ENCODE measurements at regions not wholly inside any gene's neighbourhood (a gene's known extent, or its start where the extent isn't known, plus 50 kb on each side); places are given as distances from the start of the nearest gene placed in this dataset.
"Not testable (repeated sequence)": the region's sequence is repeated elsewhere in the genome, so short reads cannot be mapped to it uniquely, and the experiment has no call there.

DNA sequence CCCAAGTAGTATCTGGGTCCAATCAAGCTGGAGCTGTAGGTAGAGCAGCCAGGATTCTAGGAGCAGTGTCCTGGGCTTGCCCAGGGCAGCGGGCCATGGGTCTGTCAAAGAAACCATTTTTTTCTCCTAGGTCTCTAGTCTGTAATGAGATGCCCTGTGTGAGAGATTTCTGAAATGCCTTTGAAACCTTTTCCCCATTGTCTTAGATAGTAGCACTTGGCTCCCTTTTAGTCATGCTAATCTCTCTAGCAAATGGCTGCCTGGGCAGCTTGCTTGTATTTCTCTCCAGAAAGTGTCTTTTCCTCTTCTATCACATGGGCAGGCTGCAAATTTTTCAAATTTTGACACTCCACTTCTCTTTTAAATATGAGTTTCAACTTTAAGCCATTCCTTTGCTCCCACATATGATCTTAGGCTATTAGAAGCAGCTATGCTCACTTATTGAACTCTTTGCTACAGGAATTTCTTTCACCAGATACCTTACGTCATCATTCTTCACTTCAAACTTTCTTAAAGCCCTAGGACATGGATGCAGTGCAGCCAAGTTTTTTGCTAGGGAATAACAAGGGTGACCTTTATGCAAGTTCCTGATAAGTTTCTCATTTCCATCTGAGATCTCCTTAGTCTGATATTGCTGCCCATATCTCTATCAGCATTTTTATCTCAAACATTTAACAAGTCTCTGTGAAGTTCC lies 890.2 kb upstream of the VRK2 start:
- DNase-seq (ENCODE audit: low read depth, low spot score): peak; percentile 24

DNA sequence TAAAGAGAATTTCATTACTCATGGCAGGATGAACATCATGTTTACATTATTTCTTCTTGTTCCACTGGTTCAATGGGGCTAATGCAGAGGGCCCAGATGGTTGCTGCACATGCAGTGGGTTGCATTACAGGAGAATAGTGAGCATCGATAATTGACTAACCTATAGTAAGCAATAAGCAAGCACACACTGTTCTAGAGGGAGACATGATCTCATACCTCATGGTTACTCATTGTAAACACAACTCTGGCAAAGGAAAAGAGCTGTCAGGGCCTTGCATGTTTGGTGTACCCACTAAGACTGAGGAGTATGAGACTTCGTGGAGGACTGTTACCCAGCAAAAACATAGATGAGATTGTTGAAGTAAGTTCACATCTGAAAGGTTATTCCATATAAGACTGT lies 885.6 kb upstream of the VRK2 start:
- DNase-seq (ENCODE audit: low read depth, low spot score): no peak

DNA sequence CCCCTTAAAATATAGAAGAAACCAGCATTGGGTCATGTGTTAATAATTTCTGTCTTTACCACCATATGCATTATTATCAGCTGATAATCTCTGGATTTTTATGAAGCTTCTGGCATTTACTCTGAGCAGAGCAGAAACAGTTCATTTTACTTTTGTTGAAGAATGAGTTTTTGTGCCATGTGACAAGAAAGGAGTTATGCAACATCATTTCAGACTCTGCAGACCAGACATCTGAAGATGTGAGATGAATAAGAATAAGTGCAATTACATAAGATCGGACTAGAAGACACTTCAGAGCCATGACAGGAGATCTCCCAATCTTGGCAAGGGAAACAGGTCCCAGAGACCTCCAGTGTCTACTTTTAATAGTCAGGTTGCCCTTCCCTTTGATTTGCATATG lies 869.4 kb upstream of the VRK2 start:
- DNase-seq (ENCODE audit: low read depth, low spot score): no peak

DNA sequence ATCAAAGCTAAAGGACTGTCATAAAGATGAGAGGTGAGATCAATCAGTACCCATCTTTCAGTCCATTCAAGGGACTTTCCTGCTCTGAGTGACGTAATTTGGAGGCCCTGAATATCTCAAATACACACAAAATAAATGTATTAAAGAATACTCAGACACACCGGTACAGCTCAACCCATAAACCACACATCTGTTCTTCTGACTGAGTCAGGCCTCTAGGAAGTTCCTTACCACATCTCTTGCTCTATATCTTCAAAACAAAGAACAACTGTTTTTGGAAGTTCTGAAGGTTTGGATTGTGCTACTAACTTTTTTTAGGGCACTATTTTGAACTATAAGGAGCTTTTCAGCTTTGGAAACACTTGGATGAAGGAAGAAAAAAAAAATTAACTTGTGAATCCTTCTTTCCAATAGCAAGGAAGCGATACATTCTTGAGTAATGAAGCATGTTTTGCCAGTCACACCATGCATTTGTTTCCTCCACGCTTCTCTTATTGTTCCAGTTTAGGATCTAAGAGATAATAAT lies 866.5 kb upstream of the VRK2 start:
- no peak for DNase-seq (ENCODE audit: low read depth, low spot score)

DNA sequence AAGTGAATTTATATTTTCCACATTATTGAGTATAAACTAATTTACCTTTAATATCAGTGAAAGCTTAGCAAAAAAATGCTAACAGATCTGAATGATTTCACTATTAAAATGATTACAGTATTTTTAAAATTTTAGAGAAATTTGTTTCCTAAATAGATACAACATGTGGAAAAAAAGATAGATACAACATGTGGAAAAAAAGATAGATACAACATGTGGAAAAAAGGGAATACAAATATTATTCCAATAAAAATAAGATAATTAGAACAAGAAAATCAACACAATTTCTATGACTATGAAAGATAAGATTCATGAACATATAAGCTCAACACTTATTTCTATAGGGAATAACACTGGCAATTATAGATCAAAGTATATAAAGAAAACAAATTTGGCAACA lies 865.9 kb upstream of the VRK2 start:
- DNase-seq (ENCODE audit: low read depth, low spot score): no peak

DNA sequence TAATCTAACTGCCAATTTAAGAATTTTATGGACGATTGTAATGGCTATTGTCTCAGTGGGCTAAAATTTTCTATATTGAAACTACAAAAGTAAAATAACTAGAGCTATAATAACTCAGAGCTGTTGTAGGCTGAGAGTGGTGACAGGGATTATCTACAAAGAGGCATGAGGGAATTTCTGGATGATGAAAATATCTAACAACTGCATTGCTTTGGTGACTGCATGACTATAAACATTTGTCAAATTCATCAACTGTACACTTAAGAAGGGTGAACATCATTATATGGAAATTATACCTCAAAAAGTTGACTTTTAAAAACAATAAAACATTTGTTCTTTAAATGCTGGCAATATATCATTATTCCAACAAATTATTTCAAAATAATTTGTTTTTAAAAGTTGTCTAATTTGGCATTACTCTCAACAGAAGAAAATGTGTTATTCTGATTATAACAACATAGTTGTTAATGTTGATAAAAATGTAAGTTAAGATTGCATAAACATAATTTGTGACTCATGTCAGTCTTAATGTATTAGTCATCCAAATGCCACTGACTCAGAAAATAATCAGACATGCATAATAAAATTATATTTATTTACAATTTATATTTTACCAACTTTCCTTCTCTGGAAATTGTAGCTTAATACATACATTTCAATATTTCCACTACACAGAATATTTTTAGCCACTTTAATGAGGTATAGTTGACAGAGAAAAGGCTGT lies 865.1 kb upstream of the VRK2 start:
- no peak for DNase-seq (ENCODE audit: low read depth, low spot score)

DNA sequence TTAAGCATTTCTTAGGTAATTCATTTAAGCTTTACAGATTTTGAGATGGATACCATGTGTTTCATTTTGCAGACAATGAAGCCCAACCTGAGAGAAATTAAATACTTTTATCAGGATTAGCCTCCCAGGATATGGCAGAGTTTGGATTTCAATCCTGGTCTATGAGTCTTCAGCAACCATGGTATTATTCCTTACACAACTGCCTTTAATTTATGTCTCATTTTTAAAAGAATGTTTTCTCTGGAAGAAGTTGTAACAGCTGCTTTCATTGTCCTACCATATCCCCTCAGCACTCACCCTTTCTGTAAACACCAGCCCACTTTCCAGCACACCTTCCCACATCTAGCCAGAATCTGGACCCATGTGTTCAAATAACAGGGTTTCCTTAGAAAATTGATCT lies 863.7 kb upstream of the VRK2 start:
- no peak for DNase-seq (ENCODE audit: low read depth, low spot score)

DNA sequence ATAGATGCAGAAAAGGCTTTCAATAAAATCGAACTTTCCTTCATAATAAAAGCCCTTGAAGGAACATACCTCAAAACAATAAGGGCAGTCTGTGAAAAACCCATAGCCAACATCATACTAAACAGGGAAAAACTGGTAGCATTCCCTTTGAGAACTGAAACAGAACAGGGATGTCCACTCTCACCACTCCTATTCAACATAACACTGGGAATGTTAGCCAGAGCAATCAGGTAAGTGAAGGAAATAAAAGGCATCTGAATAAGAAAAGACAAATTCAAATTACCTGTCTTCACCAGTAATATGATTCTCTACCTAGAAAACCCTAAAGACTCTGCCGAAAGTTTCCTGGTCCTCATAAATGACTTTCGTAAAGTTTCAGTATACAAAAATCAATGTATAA lies 861.0 kb upstream of the VRK2 start:
- DNase-seq (ENCODE audit: low read depth, low spot score): no peak

DNA sequence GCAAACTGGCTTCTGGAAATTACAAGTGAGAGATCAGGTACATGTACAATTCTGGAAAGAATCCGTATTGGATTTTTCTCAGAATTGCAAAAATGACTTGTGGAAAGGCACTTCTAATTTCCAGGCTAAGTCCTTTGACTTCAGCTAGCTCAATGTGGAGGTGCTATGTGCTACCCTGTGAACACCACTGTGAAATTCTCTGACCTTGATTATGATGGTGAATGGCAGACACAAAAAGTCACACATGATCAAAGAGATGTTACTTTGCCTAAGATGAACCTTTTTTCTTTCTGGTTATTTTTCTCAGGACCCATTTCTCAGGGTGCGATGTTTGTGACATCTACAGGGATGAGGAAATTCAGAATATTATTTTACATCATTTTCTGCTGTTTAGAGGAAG lies 856.6 kb upstream of the VRK2 start:
- no peak for DNase-seq (ENCODE audit: low read depth, low spot score)

DNA sequence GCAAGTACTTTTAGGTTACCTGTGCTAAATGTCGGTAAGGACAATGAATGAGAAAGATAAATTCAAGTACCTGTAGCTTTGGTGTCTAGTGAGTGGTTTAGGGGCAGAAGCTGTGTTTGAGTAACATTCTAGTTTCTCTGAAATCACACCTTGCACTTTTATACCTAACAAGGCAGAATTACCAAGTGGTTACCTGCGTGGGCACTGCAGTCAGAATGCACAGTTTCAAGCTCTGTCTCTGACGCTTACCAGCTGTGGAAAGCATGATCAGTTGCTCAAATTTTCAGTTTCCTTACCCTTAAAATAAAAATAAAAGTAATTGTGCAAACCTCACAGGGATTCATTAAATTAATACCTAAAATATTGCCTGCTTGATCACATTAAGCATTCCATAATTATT lies 846.9 kb upstream of the VRK2 start:
- DNase-seq (ENCODE audit: low read depth, low spot score): no peak

DNA sequence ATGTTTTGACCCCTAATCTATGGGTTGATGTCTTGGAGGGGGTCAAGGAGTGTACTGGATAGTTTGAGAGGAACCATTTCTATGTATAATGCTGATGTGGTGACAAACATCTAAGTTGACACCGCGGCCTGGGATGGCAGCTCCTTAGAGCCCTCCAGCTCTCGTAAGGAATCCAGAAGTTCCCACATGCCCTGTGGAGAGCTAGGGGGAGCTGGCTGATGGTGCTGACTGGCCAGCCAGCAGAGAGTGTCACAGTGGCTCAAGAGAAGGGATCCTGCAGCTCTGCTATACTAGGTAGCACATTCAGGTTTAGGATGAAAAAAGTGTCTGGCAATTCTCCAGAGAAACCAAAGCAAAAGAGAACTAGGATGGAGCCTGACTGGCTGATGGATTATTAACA lies 842.2 kb upstream of the VRK2 start:
- DNase-seq (ENCODE audit: low read depth, low spot score): peak; percentile 5

DNA sequence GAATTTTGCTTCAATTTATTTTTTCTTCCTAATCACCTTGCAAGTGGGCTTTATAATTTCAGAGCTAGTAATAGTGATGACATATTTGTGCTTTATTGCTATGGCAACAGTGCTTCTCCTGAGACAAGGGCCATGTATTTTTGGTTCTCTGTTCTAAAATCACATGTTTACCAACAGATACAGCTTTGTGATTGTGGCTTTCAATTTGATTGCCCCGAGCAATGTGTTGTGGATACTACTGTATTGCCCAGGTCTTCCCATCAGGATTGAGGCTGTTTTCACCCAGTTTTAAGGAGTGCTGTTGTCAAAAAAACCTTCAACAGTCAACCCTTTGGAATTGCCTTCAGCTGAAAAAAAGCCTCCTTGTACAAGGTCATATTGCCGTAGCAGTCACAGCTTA lies 841.4 kb upstream of the VRK2 start:
- DNase-seq (ENCODE audit: low read depth, low spot score): no peak

DNA sequence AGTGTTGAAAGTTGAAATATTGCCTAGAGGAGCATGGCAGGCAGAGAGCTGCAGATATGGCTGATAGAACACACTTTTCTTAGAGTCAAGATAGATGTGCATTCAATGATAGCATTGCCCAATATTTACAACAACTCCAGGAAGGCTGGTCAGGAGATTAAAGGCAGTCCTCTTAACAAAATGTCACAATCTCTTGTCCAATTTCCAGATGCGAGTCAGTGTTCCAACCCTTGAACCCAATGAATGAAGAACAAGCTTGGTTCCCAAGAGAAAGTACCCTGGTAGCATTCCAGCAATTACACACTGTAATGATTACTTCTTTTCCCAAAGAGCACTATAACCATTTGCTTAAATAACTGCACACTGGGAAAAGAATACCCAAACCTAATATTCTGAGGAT lies 839.4 kb upstream of the VRK2 start:
- DNase-seq (ENCODE audit: low read depth, low spot score): no peak

DNA sequence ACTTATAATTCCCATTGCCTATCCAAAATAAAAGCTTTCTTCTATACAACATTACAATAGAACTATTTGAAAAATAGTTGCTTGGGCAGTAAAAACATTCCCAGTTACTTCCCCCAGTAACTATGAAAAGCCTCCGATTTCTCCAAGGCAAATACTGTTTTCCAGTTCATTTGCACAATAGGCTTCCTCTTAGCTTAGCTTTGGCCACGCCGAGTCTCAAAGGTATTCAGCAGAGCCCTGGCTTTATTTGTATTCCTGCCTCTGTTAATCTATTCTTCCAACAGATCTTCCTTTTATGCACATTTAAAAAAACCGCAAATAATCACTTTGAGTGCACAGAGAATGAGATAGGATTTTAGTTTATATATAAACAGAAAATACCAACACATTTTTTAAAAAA lies 836.8 kb upstream of the VRK2 start:
- DNase-seq (ENCODE audit: low read depth, low spot score): no peak

DNA sequence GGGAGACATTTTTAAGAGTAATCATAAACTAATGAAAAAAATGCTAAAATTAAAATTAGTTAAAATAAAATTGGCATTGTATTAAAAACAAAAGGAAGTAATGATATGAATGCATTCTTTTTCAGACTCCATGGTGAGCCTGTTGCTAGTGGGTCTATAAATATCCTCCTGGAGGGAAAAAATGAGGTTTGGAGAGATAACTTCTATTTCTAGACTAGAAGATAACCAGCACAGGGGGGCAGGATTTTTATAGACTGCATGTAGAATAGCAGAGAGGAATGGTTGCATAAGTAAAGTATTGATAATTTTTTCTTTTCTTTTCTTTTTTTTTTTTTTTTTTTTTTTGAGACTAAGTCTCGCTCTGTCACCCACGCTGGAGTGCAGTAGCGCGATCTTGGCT lies 835.8 kb upstream of the VRK2 start:
- no peak for DNase-seq (ENCODE audit: low read depth, low spot score)

DNA sequence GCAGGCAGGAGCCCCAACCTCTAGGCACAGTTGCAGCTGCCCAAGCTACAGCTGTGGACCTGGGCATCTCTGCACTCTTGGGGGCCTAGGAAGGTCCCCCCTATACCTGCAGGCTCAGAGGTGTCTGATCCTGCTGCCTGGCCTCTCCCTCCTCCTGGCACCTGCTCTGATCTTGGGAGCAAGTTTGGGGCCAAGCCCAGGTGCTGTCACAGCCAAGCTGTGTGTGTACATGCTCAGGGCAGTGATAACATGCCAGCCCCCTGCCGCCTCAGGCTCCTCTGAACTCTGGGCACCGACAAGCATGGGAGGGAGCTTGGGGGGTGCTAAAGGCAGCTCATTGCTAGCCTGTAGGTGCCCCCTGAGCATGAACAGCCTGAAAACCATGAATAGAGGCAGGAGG lies 829.6 kb upstream of the VRK2 start:
- DNase-seq (ENCODE audit: low read depth, low spot score): no peak

DNA sequence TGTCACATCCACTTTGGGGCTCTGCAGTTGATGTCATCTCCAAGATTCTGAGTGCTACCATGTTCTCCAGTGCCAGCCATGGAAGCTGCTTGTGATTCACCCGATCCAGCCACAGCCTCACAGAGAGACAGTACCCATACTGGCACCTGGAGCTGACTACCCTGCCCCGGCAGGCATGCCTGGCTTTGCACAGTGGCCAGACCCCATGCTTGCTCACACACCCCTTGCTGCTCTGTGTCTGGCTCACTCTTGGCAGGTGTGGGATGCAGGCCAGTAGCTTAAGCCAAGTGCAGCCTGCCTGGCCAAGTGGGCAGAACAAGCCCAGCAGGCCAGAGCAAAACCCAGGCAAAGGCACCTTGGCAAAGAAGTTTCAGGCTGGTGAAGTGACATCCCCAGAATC lies 828.4 kb upstream of the VRK2 start:
- DNase-seq (ENCODE audit: low read depth, low spot score): no peak

DNA sequence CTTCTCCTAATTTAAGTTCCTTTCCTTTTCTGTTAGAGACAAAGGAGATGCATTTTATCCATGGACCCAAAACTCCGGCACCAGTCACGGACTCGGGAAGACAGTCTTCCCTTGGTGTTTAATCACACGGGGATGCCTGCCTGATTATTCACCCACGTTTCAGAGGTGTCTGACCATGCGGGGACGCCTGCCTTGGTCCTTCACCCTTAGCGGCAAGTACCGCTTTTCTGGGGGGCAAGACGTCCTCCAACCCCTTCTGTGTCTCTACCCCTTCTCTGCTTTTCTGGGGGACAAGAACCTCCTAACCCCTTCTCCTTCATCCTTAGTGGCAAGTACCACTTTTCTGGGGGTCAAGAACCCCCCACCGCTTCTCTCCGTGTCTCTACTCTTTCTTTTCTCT lies 816.9 kb upstream of the VRK2 start:
- DNase-seq (ENCODE audit: low read depth, low spot score): not testable (repeated sequence)

DNA sequence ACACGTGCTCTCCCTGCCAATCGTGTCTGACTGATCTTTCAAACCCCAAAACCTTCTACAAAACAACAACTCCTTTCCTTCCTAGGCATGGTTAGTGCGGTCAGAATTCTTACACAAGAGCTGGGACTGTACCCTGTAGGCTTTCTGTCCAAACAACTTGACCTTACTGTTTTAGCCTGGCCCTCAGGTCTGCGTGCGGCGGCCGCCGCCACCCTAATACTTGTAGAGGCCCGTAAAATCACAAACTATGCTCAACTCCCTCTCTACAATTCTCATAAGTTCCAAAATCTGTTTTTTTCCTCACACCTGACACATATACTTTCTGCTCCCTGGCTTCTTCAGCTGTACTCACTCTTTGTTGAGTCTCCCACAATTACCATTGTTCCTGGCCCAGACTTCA lies 814.3 kb upstream of the VRK2 start:
- not testable (repeated sequence) for DNase-seq (ENCODE audit: low read depth, low spot score)

DNA sequence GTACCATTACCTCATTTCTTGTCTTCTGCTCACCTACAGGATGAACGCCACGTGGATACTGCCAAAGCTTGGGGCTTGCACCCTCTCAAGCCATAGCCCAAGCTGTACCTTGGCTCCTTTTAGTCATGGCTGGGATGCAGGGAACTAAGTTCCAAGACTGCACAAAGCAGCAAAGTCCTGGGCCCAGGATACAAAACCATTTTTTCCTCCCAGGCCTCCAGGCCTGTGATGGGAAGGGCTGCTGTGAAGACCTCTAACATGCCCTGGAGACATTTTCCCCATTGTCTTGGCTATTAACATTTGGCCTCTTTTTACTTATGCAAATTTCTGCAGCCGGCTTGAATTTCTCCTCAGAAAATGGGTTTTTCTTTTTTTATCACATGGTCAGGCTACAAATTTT lies 795.1 kb upstream of the VRK2 start:
- DNase-seq (ENCODE audit: low read depth, low spot score): not testable (repeated sequence)

DNA sequence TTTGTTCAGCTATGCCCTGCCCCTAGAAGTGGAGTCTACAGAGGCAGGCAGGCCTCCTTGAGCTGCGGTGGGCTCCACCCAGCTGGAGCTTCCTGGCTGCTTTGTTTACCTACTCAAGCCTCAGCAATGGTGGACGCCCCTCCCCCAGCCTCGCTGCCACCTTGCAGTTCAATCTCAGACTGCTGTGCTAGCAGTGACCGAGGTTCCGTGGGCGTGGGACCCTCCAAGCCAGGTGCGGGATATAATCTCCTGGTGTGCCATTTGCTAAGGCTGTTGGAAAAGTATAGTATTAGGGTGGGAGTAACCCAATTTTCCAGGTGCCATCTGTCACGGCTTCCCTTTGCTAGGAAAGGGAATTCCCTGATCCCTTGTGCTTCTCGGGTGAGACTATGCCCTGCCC lies 770.2 kb upstream of the VRK2 start:
- not testable (repeated sequence) for DNase-seq (ENCODE audit: low read depth, low spot score)

DNA sequence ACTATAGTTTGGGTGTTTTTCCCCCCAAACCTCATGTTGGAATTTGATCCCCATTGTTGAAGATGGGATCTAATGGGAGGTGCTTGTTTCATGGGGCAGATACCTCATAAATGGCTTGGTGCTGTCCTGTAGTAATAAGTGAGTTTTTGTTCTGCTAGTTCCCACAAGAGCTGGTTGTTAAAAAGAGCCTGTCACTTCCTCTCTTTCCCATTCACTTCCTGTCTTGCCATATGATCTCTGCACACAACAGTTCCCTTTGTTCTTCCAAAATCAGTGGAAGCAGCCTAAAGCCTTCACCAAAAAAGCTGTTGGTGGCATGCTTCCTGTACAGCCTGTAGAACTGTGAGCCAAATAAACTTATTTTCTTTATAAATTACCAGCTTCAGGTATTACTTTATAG lies 768.2 kb upstream of the VRK2 start:
- DNase-seq (ENCODE audit: low read depth, low spot score): no peak

DNA sequence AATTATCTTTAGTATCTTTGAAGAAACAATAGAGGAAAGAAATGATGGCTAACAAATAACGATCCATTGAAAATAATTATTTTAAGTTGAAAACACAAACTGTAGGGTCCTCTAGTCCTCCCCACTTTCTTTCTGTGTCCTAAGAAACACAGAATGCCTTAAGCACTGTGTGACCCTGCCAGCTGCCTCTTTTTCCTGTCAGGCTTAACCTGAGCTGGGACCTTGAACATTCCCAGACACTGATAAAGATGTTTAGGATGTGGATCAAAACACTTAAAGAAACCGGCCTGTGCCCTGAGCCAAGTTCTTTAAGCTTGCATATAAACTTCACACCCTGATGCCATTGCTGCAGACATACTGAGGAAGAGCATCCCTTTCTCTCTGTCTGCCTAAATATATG lies 755.4 kb upstream of the VRK2 start:
- peak; percentile 1 for DNase-seq (ENCODE audit: low read depth, low spot score)
